SHP77 treated with DMSO at 0.1 percent for 48 hours (cell line): ENCODE measurements at regions not wholly inside any gene's neighbourhood (a gene's known extent, or its start where the extent isn't known, plus 50 kb on each side); places are given as distances from the start of the nearest gene placed in this dataset.
"Not testable (repeated sequence)": the region's sequence is repeated elsewhere in the genome, so short reads cannot be mapped to it uniquely, and the experiment has no call there.

Source experiments
- DNase-seq: peaks from one replicate; lab custom pipeline; 2025; lab: John Stamatoyannopoulos, UW

GRCh38 chr12:11446372-11446771 lies 51.0 kb upstream of the PRB2 start:
- DNase-seq: no peak

- DNase-seq: no peak
Observed at GRCh38 chr12:11457996-11458645, 62.8 kb upstream of the PRB2 start.

GRCh38 chr12:11460343-11461023 lies 65.1 kb upstream of the PRB2 start:
- DNase-seq: no peak

GRCh38 chr12:11461433-11461832 lies 66.1 kb upstream of the PRB2 start:
- no peak for DNase-seq

- DNase-seq: no peak
Observed at GRCh38 chr12:11477110-11477509, 81.7 kb upstream of the PRB2 start.

GRCh38 chr12:11482955-11483354 lies 87.6 kb upstream of the PRB2 start:
- DNase-seq: no peak

GRCh38 chr12:11486623-11487444 lies 91.5 kb upstream of the PRB2 start:
- DNase-seq: no peak

GRCh38 chr12:11496157-11496851 lies 100.9 kb upstream of the PRB2 start:
- no peak for DNase-seq

- no peak for DNase-seq
Observed at GRCh38 chr12:11497438-11497837, 102.1 kb upstream of the PRB2 start.

- DNase-seq: no peak
Observed at GRCh38 chr12:11497995-11498394, 102.6 kb upstream of the PRB2 start.

GRCh38 chr12:11498574-11498973 lies 103.2 kb upstream of the PRB2 start:
- DNase-seq: not testable (repeated sequence)

- no peak for DNase-seq
Observed at GRCh38 chr12:11499806-11500187, 104.4 kb upstream of the PRB2 start.

- no peak for DNase-seq
Observed at GRCh38 chr12:11500188-11500860, 105.0 kb upstream of the PRB2 start.

- DNase-seq: no peak
Observed at GRCh38 chr12:11500861-11501230, 105.5 kb upstream of the PRB2 start.

GRCh38 chr12:11508699-11509098 lies 113.3 kb upstream of the PRB2 start:
- DNase-seq: no peak

- DNase-seq: no peak
Observed at GRCh38 chr12:11509326-11509725, 114.0 kb upstream of the PRB2 start.

- no peak for DNase-seq
Observed at GRCh38 chr12:11510671-11511070, 115.3 kb upstream of the PRB2 start.

- DNase-seq: no peak
Observed at GRCh38 chr12:11513288-11513687, 117.9 kb upstream of the PRB2 start.

- no peak for DNase-seq
Observed at GRCh38 chr12:11517080-11517479, 121.7 kb upstream of the PRB2 start.

- no peak for DNase-seq
Observed at GRCh38 chr12:11524446-11524845, 125.0 kb upstream of the ETV6 start.

- DNase-seq: no peak
Observed at GRCh38 chr12:11534064-11534463, 115.4 kb upstream of the ETV6 start.

- no peak for DNase-seq
Observed at GRCh38 chr12:11535127-11535526, 114.3 kb upstream of the ETV6 start.
